Endodermal cell (in vitro differentiated cells): ENCODE measurements at regions not wholly inside any gene's neighbourhood (a gene's known extent, or its start where the extent isn't known, plus 50 kb on each side); places are given as distances from the start of the nearest gene placed in this dataset.
"Not testable (repeated sequence)": the region's sequence is repeated elsewhere in the genome, so short reads cannot be mapped to it uniquely, and the experiment has no call there.

Experiments used
- DNase-seq: peaks from one replicate; pipeline ENCODE4 v3.0.0-alpha.2; 2017
- H3K27ac ChIP-seq: 2 replicates; pipeline ENCODE4 v1.5.1; 2013; ENCODE audit warnings: mild to moderate bottlenecking, low read depth, low read length, moderate library complexity
- H3K27me3 ChIP-seq: 2 replicates; pipeline ENCODE4 v1.6.1; 2013; ENCODE audit warnings: mild to moderate bottlenecking, low read length, moderate library complexity; ENCODE audit not compliant: insufficient read depth, control insufficient read depth, poor library complexity, severe bottlenecking
- H3K36me3 ChIP-seq: 2 replicates; pipeline ENCODE4 v1.7.0; 2013; ENCODE audit warnings: mild to moderate bottlenecking, low read length, moderate library complexity; ENCODE audit not compliant: control insufficient read depth, insufficient read depth
- H3K4me1 ChIP-seq: one replicate; pipeline ENCODE4 v1.7.0; 2013; ENCODE audit warnings: low read length; ENCODE audit not compliant: control insufficient read depth, insufficient read depth
- H3K4me3 ChIP-seq: 2 replicates; pipeline ENCODE4 v1.5.1; 2013; ENCODE audit warnings: mild to moderate bottlenecking, low read length, moderate library complexity
- H3K9ac ChIP-seq: 2 replicates; pipeline ENCODE4 v1.6.1; 2013; ENCODE audit warnings: mild to moderate bottlenecking, low read length, moderate library complexity; ENCODE audit not compliant: poor library complexity, severe bottlenecking; ENCODE audit errors: extremely low read depth
- H3K9me3 ChIP-seq: 2 replicates; pipeline ENCODE4 v1.6.1; 2013; ENCODE audit warnings: mild to moderate bottlenecking, low read length, moderate library complexity; ENCODE audit not compliant: control insufficient read depth
- H3K27ac Mint-ChIP-seq: 2 replicates; pipeline ENCODE4 v1.8.0; 2020; ENCODE audit warnings: mixed read lengths
- H3K27me3 Mint-ChIP-seq: 2 replicates; pipeline ENCODE4 v1.8.0; 2021; ENCODE audit warnings: mild to moderate bottlenecking, mixed read lengths; ENCODE audit not compliant: insufficient read depth
- H3K36me3 Mint-ChIP-seq: 2 replicates; pipeline ENCODE4 v1.8.0; 2020; ENCODE audit warnings: low read depth, mixed read lengths
- H3K4me1 Mint-ChIP-seq: 2 replicates; pipeline ENCODE4 v1.8.0; 2020; ENCODE audit warnings: mixed read lengths
- H3K4me3 Mint-ChIP-seq: 2 replicates; pipeline ENCODE4 v1.8.0; 2020; ENCODE audit warnings: mild to moderate bottlenecking, moderate library complexity, mixed read lengths
- H3K9me3 Mint-ChIP-seq: 2 replicates; pipeline ENCODE4 v1.8.0; 2020; ENCODE audit warnings: mild to moderate bottlenecking, mixed read lengths
- WGBS, 2 experiments: methylation state at CpG; one replicate each; pipeline versions ENCODE4 v1.1.5 to v1.1.7; 2013; ENCODE audit warnings: missing lambda C conversion rate in 2 of 2, mixed read lengths in 1 of 2; ENCODE audit not compliant: insufficient coverage in 1 of 2, insufficient read length in 1 of 2; 5-methylcytosine and 5-hydroxymethylcytosine counted together
- TF ChIP-seq, protein P1 (sequence below): fragments of 200-600 bp; sonication (generic); conservative IDR thresholded peaks from 2 replicates; pipeline ENCODE4 v1.5.0; 2021; ENCODE audit warnings: antibody characterized with exemption, mild to moderate bottlenecking

DNA sequence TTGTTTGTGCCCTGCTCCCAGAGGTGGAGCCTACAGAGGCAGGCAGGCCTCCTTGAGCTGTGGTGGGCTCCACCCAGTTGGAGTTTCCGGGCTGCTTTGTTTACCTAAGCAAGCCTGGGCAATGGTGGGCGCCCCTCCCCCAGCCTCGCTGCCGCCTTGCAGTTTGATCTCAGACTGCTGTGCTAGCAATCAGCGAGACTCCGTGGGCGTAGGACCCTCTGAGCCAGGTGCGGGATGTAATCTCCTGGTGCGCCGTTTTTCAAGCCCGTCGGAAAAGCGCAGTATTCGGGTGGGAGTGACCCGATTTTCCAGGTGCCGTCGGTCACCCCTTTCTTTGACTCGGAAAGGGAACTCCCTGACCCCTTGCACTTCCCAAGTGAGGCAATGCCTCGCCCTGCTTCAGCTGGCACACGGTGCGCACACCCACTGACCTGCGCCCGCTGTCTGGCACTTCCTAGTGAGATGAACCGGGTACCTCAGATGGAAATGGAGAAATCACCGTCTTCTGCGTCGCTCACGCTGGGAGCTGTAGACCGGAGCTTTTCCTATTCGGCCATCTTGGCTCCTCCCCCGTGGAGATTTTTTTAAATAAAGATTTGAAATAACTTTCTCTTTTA is 189.2 kb upstream of the WSB1 start:
- not testable (repeated sequence) for H3K4me1 Mint-ChIP-seq, H3K4me3 Mint-ChIP-seq, H3K36me3 Mint-ChIP-seq, H3K4me1 ChIP-seq, H3K9ac ChIP-seq, H3K27ac ChIP-seq, H3K27ac Mint-ChIP-seq, H3K27me3 Mint-ChIP-seq, H3K27me3 ChIP-seq, H3K4me3 ChIP-seq, H3K36me3 ChIP-seq, DNase-seq
- peaks cover 33% of the 10 kb centered on the region for H3K9me3 ChIP-seq
- H3K9me3 Mint-ChIP-seq, result peaks cover 64% of the 10 kb centered on the region
- WGBS, 2 experiments, result 89% methylated on average over 6 to 27 of the region's 31 CpGs

DNA sequence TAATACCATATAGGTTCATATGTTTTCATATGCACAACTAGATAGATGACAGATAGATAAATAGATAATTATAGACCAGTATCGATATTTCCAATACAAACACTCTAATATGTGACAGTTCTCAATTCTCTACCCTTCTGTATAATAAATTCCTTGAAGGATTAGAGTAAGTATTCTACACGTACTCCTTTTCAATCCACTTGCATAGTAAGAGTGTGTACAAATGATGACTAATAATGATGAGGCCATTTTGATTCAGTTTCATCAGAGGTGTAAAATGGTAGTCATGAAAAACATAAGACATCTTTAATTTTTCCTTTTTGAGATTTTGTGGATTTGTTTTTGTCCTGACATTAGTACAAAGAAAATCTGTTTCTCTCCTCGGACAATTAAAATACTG is 188.3 kb upstream of the WSB1 start:
- 43 to 60% methylated on average over 1 of the region's 3 CpGs for WGBS, 2 experiments
- peaks cover 64% of the 10 kb centered on the region for H3K9me3 Mint-ChIP-seq
- DNase-seq, result no peak
- no peak overlapping the region for H3K27ac Mint-ChIP-seq
- H3K9me3 ChIP-seq, result peaks cover 41% of the 10 kb centered on the region
- H3K4me1 ChIP-seq, result no peaks in the 10 kb centered on the region
- H3K36me3 ChIP-seq, result no peaks in the 10 kb centered on the region
- H3K4me1 Mint-ChIP-seq, result no peaks in the 10 kb centered on the region
- H3K4me3 Mint-ChIP-seq, result no peak overlapping the region
- H3K27ac ChIP-seq, result no peak overlapping the region
- H3K27me3 ChIP-seq, result no peaks in the 10 kb centered on the region
- TF ChIP-seq, protein P1, sequence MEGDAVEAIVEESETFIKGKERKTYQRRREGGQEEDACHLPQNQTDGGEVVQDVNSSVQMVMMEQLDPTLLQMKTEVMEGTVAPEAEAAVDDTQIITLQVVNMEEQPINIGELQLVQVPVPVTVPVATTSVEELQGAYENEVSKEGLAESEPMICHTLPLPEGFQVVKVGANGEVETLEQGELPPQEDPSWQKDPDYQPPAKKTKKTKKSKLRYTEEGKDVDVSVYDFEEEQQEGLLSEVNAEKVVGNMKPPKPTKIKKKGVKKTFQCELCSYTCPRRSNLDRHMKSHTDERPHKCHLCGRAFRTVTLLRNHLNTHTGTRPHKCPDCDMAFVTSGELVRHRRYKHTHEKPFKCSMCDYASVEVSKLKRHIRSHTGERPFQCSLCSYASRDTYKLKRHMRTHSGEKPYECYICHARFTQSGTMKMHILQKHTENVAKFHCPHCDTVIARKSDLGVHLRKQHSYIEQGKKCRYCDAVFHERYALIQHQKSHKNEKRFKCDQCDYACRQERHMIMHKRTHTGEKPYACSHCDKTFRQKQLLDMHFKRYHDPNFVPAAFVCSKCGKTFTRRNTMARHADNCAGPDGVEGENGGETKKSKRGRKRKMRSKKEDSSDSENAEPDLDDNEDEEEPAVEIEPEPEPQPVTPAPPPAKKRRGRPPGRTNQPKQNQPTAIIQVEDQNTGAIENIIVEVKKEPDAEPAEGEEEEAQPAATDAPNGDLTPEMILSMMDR, result no peak
- no peak overlapping the region for H3K9ac ChIP-seq
- H3K27me3 Mint-ChIP-seq, result no peaks in the 10 kb centered on the region
- no peak overlapping the region for H3K4me3 ChIP-seq
- H3K36me3 Mint-ChIP-seq, result no peaks in the 10 kb centered on the region

DNA sequence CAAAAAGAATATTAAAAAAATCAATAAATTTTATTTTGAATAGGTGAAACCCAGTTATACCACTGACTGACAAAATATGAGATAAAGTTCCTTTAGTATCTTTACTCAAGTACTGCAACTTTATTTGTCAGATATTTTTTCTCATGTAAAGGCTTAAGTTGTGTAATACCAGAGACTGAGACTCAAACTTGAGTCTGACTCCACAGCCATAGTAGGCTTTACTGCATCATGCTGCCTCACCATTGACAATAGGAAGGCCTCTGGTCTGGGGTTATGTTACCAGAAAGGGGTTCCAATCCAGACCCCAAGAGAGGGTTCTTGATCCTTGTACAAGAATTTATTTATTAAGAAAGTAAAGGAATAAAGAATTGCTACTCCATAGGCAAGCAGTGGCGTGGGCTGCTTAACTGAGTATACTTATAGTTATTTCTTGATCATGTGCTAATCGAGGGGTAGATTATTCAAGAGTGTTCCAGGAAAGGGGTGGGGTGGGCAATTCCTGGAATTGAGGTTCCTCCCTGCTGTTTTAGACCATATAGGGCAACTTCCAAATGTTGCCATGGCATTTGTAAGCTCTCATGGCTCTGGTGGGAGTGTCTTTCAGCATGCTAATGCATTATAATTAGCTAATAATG is 187.4 kb upstream of the WSB1 start:
- Mint-ChIP-seq H3K36me3 (no peaks in the 10 kb centered on the region), H3K27ac (no peak overlapping the region), H3K4me3 (no peak overlapping the region), H3K9me3 (peaks cover 60% of the 10 kb centered on the region), H3K27me3 (no peaks in the 10 kb centered on the region), H3K4me1 (no peaks in the 10 kb centered on the region)
- H3K27me3 ChIP-seq, result no peaks in the 10 kb centered on the region
- H3K4me3 ChIP-seq, result no peak overlapping the region
- H3K9me3 ChIP-seq, result peaks cover 44% of the 10 kb centered on the region
- TF ChIP-seq, protein P1, result no peak
- DNase-seq, result no peak
- H3K27ac ChIP-seq, result no peak overlapping the region
- no peak overlapping the region for H3K9ac ChIP-seq
- H3K36me3 ChIP-seq, result no peaks in the 10 kb centered on the region
- H3K4me1 ChIP-seq, result no peaks in the 10 kb centered on the region
- 40 to 55% methylated on average over 1 to 2 of the region's 2 CpGs for WGBS, 2 experiments
